ENCODE measurements at regions not wholly inside any gene's neighbourhood (a gene's known extent, or its start where the extent isn't known, plus 50 kb on each side); places are given as distances from the start of the nearest gene placed in this dataset.

- DNase-seq (ENCODE audit: low spot score), result no peak
- POLR2A ChIA-PET (ENCODE audit: low non-redundant PET), result no interaction called here
- no peak overlapping the region for H3K27ac ChIP-seq
- CTCF ChIA-PET, result no interaction called here
- TF ChIP-seq CTCF (conservative IDR thresholded peaks at IDR 0.05; ENCODE audit: low read depth), result no peak
Measured at GRCh38 chr10:83605783-83606630, 533.3 kb upstream of the GHITM start.

GRCh38 chr10:83607959-83608745 is 531.2 kb upstream of the GHITM start:
- TF ChIP-seq CTCF (conservative IDR thresholded peaks at IDR 0.05; ENCODE audit: low read depth), result no peak
- ChIA-PET POLR2A (ENCODE audit: low non-redundant PET) (no interaction called here), CTCF (no interaction called here)
- no peak for DNase-seq (ENCODE audit: low spot score)
- H3K27ac ChIP-seq, result no peak overlapping the region

- POLR2A ChIA-PET (ENCODE audit: low non-redundant PET), result no interaction called here
- CTCF ChIA-PET, result no interaction called here
- TF ChIP-seq CTCF (conservative IDR thresholded peaks at IDR 0.05; ENCODE audit: low read depth), result no peak
- H3K27ac ChIP-seq, result no peak overlapping the region
- DNase-seq (ENCODE audit: low spot score), result no peak
Measured at GRCh38 chr10:83612050-83612449, 527.3 kb upstream of the GHITM start.

- no peak for TF ChIP-seq CTCF (conservative IDR thresholded peaks at IDR 0.05; ENCODE audit: low read depth)
- CTCF ChIA-PET, result no interaction called here
- DNase-seq (ENCODE audit: low spot score), result no peak
- POLR2A ChIA-PET (ENCODE audit: low non-redundant PET), result no interaction called here
- H3K27ac ChIP-seq, result no peak overlapping the region
Measured at GRCh38 chr10:83612746-83613145, 526.6 kb upstream of the GHITM start.

GRCh38 chr10:83617172-83617571 is 522.1 kb upstream of the GHITM start:
- ChIA-PET POLR2A (ENCODE audit: low non-redundant PET) (no interaction called here), CTCF (no interaction called here)
- TF ChIP-seq CTCF (conservative IDR thresholded peaks at IDR 0.05; ENCODE audit: low read depth), result no peak
- no peak for DNase-seq (ENCODE audit: low spot score)
- no peak overlapping the region for H3K27ac ChIP-seq

- CTCF ChIA-PET, result no interaction called here
Measured at GRCh38 chr10:83617692-83618545, 521.4 kb upstream of the GHITM start.

More at GRCh38 chr10:83617692-83618545, 521.4 kb upstream of the GHITM start:
- TF ChIP-seq CTCF (conservative IDR thresholded peaks at IDR 0.05; ENCODE audit: low read depth), result no peak
- POLR2A ChIA-PET (ENCODE audit: low non-redundant PET), result no interaction called here
- no peak for DNase-seq (ENCODE audit: low spot score)
- H3K27ac ChIP-seq, result no peak overlapping the region

All from RWPE1 (cell line).